GM23338 (cell line): ENCODE measurements at regions not wholly inside any gene's neighbourhood (a gene's known extent, or its start where the extent isn't known, plus 50 kb on each side); places are given as distances from the start of the nearest gene placed in this dataset.

Experiments used
- CREB1 ChIP-seq: fragments of 250-450 bp; sonication (Bioruptor Pico); IDR thresholded peaks from 2 replicates; pipeline ENCODE4 v1.5.0; 2020; ENCODE audit warnings: low read depth, mild to moderate bottlenecking, moderate library complexity
- EZH2 ChIP-seq: fragments of 200-600 bp; sonication (generic); IDR thresholded peaks from one replicate; pipeline ENCODE4 v1.8.0; 2017; ENCODE audit warnings: antibody characterized with exemption, mild to moderate bottlenecking, low read depth; ENCODE audit not compliant: unreplicated experiment
- EZH2phosphoT487 ChIP-seq: fragments of 200-600 bp; sonication (generic); IDR thresholded peaks from one replicate; pipeline ENCODE4 v1.8.1; 2018; ENCODE audit warnings: antibody characterized with exemption; ENCODE audit not compliant: unreplicated experiment
- JUNB ChIP-seq: IDR thresholded peaks from one replicate; pipeline ENCODE4 v1.6.1; 2016; ENCODE audit warnings: antibody characterized with exemption; ENCODE audit not compliant: unreplicated experiment
- NANOG ChIP-seq: IDR thresholded peaks from 2 replicates; pipeline ENCODE4 v1.6.1; 2016; ENCODE audit warnings: antibody characterized with exemption, borderline replicate concordance
- POLR2AphosphoS5 ChIP-seq: IDR thresholded peaks from 2 replicates; pipeline ENCODE4 v1.6.1; 2016; ENCODE audit warnings: antibody characterized with exemption, low read depth
- ZNF331 ChIP-seq: fragments of 250-450 bp; sonication (Bioruptor Pico); IDR thresholded peaks from 2 replicates; pipeline ENCODE4 v1.5.0; 2020; ENCODE audit warnings: low read depth, mild to moderate bottlenecking, moderate library complexity
- TF ChIP-seq, protein P1 (sequence below), 2 experiments: fragments of 200-600 bp in 1 of 2; sonication (generic) in 1 of 2; conservative IDR thresholded peaks; 2 replicates each; pipeline versions ENCODE4 v1.5.1 to v1.6.1; 2016 to 2017; ENCODE audit warnings: antibody characterized with exemption in 2 of 2, low read depth in 2 of 2, mild to moderate bottlenecking in 2 of 2, moderate library complexity in 1 of 2
- TF ChIP-seq, protein P2 (sequence below): IDR thresholded peaks from one replicate; pipeline ENCODE4 v1.6.1; 2018; ENCODE audit warnings: antibody characterized with exemption; ENCODE audit not compliant: unreplicated experiment
- TF ChIP-seq, protein P3 (sequence below): fragments of 250-450 bp; sonication (Bioruptor Pico); IDR thresholded peaks from 2 replicates; pipeline ENCODE4 v1.5.0; 2020; ENCODE audit warnings: mild to moderate bottlenecking, moderate library complexity
- TF ChIP-seq, protein P4 (sequence below): IDR thresholded peaks from 2 replicates; pipeline ENCODE4 v1.6.1; 2016; ENCODE audit warnings: antibody characterized with exemption

DNA sequence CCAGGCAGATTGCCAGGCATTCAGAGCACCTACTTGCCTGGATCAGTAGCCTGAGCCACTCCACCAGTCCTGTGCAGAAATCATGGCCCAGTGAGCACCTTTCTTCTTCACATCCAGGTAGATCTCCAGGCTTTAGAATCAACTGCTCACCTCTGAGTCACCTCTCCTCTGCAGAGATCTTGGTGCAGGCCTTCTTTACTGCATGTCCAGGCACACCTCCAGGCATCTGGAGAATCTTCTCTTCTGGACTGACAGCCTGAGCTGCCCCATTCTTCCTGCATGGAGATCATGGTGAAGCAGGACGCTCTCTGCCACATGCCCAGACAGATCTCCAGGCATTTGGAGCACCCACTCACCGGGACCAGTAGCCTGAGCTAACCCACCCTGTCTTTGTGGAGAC lies 894.5 kb upstream of the MBL2 start:
- TF ChIP-seq, protein P1, sequence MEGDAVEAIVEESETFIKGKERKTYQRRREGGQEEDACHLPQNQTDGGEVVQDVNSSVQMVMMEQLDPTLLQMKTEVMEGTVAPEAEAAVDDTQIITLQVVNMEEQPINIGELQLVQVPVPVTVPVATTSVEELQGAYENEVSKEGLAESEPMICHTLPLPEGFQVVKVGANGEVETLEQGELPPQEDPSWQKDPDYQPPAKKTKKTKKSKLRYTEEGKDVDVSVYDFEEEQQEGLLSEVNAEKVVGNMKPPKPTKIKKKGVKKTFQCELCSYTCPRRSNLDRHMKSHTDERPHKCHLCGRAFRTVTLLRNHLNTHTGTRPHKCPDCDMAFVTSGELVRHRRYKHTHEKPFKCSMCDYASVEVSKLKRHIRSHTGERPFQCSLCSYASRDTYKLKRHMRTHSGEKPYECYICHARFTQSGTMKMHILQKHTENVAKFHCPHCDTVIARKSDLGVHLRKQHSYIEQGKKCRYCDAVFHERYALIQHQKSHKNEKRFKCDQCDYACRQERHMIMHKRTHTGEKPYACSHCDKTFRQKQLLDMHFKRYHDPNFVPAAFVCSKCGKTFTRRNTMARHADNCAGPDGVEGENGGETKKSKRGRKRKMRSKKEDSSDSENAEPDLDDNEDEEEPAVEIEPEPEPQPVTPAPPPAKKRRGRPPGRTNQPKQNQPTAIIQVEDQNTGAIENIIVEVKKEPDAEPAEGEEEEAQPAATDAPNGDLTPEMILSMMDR (conservative IDR thresholded peaks at IDR 0.05; ENCODE audit: low read depth in 2 of 2): no peak
- TF ChIP-seq, protein P2, sequence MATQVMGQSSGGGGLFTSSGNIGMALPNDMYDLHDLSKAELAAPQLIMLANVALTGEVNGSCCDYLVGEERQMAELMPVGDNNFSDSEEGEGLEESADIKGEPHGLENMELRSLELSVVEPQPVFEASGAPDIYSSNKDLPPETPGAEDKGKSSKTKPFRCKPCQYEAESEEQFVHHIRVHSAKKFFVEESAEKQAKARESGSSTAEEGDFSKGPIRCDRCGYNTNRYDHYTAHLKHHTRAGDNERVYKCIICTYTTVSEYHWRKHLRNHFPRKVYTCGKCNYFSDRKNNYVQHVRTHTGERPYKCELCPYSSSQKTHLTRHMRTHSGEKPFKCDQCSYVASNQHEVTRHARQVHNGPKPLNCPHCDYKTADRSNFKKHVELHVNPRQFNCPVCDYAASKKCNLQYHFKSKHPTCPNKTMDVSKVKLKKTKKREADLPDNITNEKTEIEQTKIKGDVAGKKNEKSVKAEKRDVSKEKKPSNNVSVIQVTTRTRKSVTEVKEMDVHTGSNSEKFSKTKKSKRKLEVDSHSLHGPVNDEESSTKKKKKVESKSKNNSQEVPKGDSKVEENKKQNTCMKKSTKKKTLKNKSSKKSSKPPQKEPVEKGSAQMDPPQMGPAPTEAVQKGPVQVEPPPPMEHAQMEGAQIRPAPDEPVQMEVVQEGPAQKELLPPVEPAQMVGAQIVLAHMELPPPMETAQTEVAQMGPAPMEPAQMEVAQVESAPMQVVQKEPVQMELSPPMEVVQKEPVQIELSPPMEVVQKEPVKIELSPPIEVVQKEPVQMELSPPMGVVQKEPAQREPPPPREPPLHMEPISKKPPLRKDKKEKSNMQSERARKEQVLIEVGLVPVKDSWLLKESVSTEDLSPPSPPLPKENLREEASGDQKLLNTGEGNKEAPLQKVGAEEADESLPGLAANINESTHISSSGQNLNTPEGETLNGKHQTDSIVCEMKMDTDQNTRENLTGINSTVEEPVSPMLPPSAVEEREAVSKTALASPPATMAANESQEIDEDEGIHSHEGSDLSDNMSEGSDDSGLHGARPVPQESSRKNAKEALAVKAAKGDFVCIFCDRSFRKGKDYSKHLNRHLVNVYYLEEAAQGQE: no peak
- TF ChIP-seq POLR2AphosphoS5 (no peak), EZH2phosphoT487 (no peak), CREB1 (CRISPR knock-in tag) (no peak), EZH2 (no peak), JUNB (no peak), ZNF331 (no peak), NANOG (no peak)
- TF ChIP-seq, protein P3, sequence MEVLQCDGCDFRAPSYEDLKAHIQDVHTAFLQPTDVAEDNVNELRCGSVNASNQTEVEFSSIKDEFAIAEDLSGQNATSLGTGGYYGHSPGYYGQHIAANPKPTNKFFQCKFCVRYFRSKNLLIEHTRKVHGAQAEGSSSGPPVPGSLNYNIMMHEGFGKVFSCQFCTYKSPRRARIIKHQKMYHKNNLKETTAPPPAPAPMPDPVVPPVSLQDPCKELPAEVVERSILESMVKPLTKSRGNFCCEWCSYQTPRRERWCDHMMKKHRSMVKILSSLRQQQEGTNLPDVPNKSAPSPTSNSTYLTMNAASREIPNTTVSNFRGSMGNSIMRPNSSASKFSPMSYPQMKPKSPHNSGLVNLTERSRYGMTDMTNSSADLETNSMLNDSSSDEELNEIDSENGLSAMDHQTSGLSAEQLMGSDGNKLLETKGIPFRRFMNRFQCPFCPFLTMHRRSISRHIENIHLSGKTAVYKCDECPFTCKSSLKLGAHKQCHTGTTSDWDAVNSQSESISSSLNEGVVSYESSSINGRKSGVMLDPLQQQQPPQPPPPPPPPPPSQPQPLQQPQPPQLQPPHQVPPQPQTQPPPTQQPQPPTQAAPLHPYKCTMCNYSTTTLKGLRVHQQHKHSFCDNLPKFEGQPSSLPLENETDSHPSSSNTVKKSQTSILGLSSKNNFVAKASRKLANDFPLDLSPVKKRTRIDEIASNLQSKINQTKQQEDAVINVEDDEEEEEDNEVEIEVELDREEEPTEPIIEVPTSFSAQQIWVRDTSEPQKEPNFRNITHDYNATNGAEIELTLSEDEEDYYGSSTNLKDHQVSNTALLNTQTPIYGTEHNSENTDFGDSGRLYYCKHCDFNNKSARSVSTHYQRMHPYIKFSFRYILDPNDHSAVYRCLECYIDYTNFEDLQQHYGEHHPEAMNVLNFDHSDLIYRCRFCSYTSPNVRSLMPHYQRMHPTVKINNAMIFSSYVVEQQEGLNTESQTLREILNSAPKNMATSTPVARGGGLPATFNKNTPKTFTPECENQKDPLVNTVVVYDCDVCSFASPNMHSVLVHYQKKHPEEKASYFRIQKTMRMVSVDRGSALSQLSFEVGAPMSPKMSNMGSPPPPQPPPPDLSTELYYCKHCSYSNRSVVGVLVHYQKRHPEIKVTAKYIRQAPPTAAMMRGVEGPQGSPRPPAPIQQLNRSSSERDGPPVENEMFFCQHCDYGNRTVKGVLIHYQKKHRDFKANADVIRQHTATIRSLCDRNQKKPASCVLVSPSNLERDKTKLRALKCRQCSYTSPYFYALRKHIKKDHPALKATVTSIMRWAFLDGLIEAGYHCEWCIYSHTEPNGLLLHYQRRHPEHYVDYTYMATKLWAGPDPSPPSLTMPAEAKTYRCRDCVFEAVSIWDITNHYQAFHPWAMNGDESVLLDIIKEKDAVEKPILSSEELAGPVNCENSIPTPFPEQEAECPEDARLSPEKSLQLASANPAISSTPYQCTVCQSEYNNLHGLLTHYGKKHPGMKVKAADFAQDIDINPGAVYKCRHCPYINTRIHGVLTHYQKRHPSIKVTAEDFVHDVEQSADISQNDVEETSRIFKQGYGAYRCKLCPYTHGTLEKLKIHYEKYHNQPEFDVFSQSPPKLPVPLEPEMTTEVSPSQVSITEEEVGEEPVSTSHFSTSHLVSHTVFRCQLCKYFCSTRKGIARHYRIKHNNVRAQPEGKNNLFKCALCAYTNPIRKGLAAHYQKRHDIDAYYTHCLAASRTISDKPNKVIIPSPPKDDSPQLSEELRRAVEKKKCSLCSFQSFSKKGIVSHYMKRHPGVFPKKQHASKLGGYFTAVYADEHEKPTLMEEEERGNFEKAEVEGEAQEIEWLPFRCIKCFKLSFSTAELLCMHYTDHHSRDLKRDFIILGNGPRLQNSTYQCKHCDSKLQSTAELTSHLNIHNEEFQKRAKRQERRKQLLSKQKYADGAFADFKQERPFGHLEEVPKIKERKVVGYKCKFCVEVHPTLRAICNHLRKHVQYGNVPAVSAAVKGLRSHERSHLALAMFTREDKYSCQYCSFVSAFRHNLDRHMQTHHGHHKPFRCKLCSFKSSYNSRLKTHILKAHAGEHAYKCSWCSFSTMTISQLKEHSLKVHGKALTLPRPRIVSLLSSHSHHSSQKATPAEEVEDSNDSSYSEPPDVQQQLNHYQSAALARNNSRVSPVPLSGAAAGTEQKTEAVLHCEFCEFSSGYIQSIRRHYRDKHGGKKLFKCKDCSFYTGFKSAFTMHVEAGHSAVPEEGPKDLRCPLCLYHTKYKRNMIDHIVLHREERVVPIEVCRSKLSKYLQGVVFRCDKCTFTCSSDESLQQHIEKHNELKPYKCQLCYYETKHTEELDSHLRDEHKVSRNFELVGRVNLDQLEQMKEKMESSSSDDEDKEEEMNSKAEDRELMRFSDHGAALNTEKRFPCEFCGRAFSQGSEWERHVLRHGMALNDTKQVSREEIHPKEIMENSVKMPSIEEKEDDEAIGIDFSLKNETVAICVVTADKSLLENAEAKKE (CRISPR knock-in tag): no peak
- TF ChIP-seq, protein P4, sequence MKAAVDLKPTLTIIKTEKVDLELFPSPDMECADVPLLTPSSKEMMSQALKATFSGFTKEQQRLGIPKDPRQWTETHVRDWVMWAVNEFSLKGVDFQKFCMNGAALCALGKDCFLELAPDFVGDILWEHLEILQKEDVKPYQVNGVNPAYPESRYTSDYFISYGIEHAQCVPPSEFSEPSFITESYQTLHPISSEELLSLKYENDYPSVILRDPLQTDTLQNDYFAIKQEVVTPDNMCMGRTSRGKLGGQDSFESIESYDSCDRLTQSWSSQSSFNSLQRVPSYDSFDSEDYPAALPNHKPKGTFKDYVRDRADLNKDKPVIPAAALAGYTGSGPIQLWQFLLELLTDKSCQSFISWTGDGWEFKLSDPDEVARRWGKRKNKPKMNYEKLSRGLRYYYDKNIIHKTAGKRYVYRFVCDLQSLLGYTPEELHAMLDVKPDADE: no peak
